ENCODE measurements at regions not wholly inside any gene's neighbourhood (a gene's known extent, or its start where the extent isn't known, plus 50 kb on each side); places are given as distances from the start of the nearest gene placed in this dataset.

- no peaks in the 10 kb centered on the region for H3K27me3 ChIP-seq (ENCODE audit: control insufficient read depth in 1 of 2, insufficient read depth in 2 of 2, low read length in 2 of 2)
- no peaks in the 10 kb centered on the region for H3K4me1 ChIP-seq (ENCODE audit: control insufficient read depth in 1 of 2, insufficient read depth in 2 of 2, low read length in 2 of 2)
- no peak overlapping the region for H3K27ac ChIP-seq (ENCODE audit: low read depth, low read length)
- no peaks in the 10 kb centered on the region for H3K36me3 ChIP-seq (ENCODE audit: control insufficient read depth in 1 of 2, insufficient read depth in 2 of 2, low read length in 2 of 2)
- no peak overlapping the region for H3K9ac ChIP-seq (ENCODE audit: low read depth in 1 of 2, low read length in 2 of 2)
- no peaks in the 10 kb centered on the region for H3K9me3 ChIP-seq (ENCODE audit: control insufficient read depth in 1 of 2, low read length in 2 of 2)
- no peak overlapping the region for H3K4me3 ChIP-seq (ENCODE audit: low read depth in 1 of 2, low read length in 2 of 2)
Measured at GRCh38 chr16:86157616-86158247, 258.8 kb downstream of the IRF8 start.

- Histone ChIP-seq H3K36me3 (ENCODE audit: control insufficient read depth in 1 of 2, insufficient read depth in 2 of 2, low read length in 2 of 2) (no peaks in the 10 kb centered on the region), H3K9ac (ENCODE audit: low read depth in 1 of 2, low read length in 2 of 2) (no peak overlapping the region), H3K9me3 (ENCODE audit: control insufficient read depth in 1 of 2, low read length in 2 of 2) (no peaks in the 10 kb centered on the region), H3K4me3 (ENCODE audit: low read depth in 1 of 2, low read length in 2 of 2) (no peak overlapping the region), H3K4me1 (ENCODE audit: control insufficient read depth in 1 of 2, insufficient read depth in 2 of 2, low read length in 2 of 2) (no peaks in the 10 kb centered on the region), H3K27me3 (ENCODE audit: control insufficient read depth in 1 of 2, insufficient read depth in 2 of 2, low read length in 2 of 2) (no peaks in the 10 kb centered on the region), H3K27ac (ENCODE audit: low read depth, low read length) (no peak overlapping the region)
Measured at GRCh38 chr16:86158688-86159360, 259.9 kb downstream of the IRF8 start.

GRCh38 chr16:86165479-86165878, 266.5 kb downstream of the IRF8 start:
- Histone ChIP-seq H3K9me3 (ENCODE audit: control insufficient read depth in 1 of 2, low read length in 2 of 2) (no peaks in the 10 kb centered on the region), H3K4me1 (ENCODE audit: control insufficient read depth in 1 of 2, insufficient read depth in 2 of 2, low read length in 2 of 2) (no peaks in the 10 kb centered on the region), H3K27me3 (ENCODE audit: control insufficient read depth in 1 of 2, insufficient read depth in 2 of 2, low read length in 2 of 2) (no peaks in the 10 kb centered on the region), H3K36me3 (ENCODE audit: control insufficient read depth in 1 of 2, insufficient read depth in 2 of 2, low read length in 2 of 2) (no peaks in the 10 kb centered on the region), H3K27ac (ENCODE audit: low read depth, low read length) (no peak overlapping the region), H3K9ac (ENCODE audit: low read depth in 1 of 2, low read length in 2 of 2) (no peak overlapping the region), H3K4me3 (ENCODE audit: low read depth in 1 of 2, low read length in 2 of 2) (no peak overlapping the region)

GRCh38 chr16:86166414-86166813, 267.5 kb downstream of the IRF8 start:
- no peak overlapping the region for H3K27ac ChIP-seq (ENCODE audit: low read depth, low read length)
- H3K9me3 ChIP-seq (ENCODE audit: control insufficient read depth in 1 of 2, low read length in 2 of 2) = no peaks in the 10 kb centered on the region
- H3K4me3 ChIP-seq (ENCODE audit: low read depth in 1 of 2, low read length in 2 of 2) = no peak overlapping the region
- H3K36me3 ChIP-seq (ENCODE audit: control insufficient read depth in 1 of 2, insufficient read depth in 2 of 2, low read length in 2 of 2) = no peaks in the 10 kb centered on the region
- no peak overlapping the region for H3K9ac ChIP-seq (ENCODE audit: low read depth in 1 of 2, low read length in 2 of 2)
- no peaks in the 10 kb centered on the region for H3K27me3 ChIP-seq (ENCODE audit: control insufficient read depth in 1 of 2, insufficient read depth in 2 of 2, low read length in 2 of 2)
- H3K4me1 ChIP-seq (ENCODE audit: control insufficient read depth in 1 of 2, insufficient read depth in 2 of 2, low read length in 2 of 2) = no peaks in the 10 kb centered on the region

- H3K4me1 ChIP-seq (ENCODE audit: control insufficient read depth in 1 of 2, insufficient read depth in 2 of 2, low read length in 2 of 2) = no peaks in the 10 kb centered on the region
- no peak overlapping the region for H3K4me3 ChIP-seq (ENCODE audit: low read depth in 1 of 2, low read length in 2 of 2)
- no peaks in the 10 kb centered on the region for H3K9me3 ChIP-seq (ENCODE audit: control insufficient read depth in 1 of 2, low read length in 2 of 2)
- H3K27ac ChIP-seq (ENCODE audit: low read depth, low read length) = no peak overlapping the region
- H3K36me3 ChIP-seq (ENCODE audit: control insufficient read depth in 1 of 2, insufficient read depth in 2 of 2, low read length in 2 of 2) = no peaks in the 10 kb centered on the region
- H3K27me3 ChIP-seq (ENCODE audit: control insufficient read depth in 1 of 2, insufficient read depth in 2 of 2, low read length in 2 of 2) = no peaks in the 10 kb centered on the region
- H3K9ac ChIP-seq (ENCODE audit: low read depth in 1 of 2, low read length in 2 of 2) = no peak overlapping the region
Measured at GRCh38 chr16:86167061-86167460, 268.1 kb downstream of the IRF8 start.

GRCh38 chr16:86170720-86171119, 271.8 kb downstream of the IRF8 start:
- Histone ChIP-seq H3K9me3 (ENCODE audit: control insufficient read depth in 1 of 2, low read length in 2 of 2) (no peaks in the 10 kb centered on the region), H3K36me3 (ENCODE audit: control insufficient read depth in 1 of 2, insufficient read depth in 2 of 2, low read length in 2 of 2) (no peaks in the 10 kb centered on the region), H3K27ac (ENCODE audit: low read depth, low read length) (no peak overlapping the region), H3K27me3 (ENCODE audit: control insufficient read depth in 1 of 2, insufficient read depth in 2 of 2, low read length in 2 of 2) (no peaks in the 10 kb centered on the region), H3K4me3 (ENCODE audit: low read depth in 1 of 2, low read length in 2 of 2) (no peak overlapping the region), H3K9ac (ENCODE audit: low read depth in 1 of 2, low read length in 2 of 2) (no peak overlapping the region), H3K4me1 (ENCODE audit: control insufficient read depth in 1 of 2, insufficient read depth in 2 of 2, low read length in 2 of 2) (no peaks in the 10 kb centered on the region)

GRCh38 chr16:86171329-86171728, 272.4 kb downstream of the IRF8 start:
- H3K36me3 ChIP-seq (ENCODE audit: control insufficient read depth in 1 of 2, insufficient read depth in 2 of 2, low read length in 2 of 2) = no peaks in the 10 kb centered on the region
- H3K4me1 ChIP-seq (ENCODE audit: control insufficient read depth in 1 of 2, insufficient read depth in 2 of 2, low read length in 2 of 2) = no peaks in the 10 kb centered on the region
- H3K4me3 ChIP-seq (ENCODE audit: low read depth in 1 of 2, low read length in 2 of 2) = no peak overlapping the region
- no peaks in the 10 kb centered on the region for H3K9me3 ChIP-seq (ENCODE audit: control insufficient read depth in 1 of 2, low read length in 2 of 2)
- H3K27me3 ChIP-seq (ENCODE audit: control insufficient read depth in 1 of 2, insufficient read depth in 2 of 2, low read length in 2 of 2) = no peaks in the 10 kb centered on the region
- no peak overlapping the region for H3K27ac ChIP-seq (ENCODE audit: low read depth, low read length)
- no peak overlapping the region for H3K9ac ChIP-seq (ENCODE audit: low read depth in 1 of 2, low read length in 2 of 2)

- H3K4me1 ChIP-seq (ENCODE audit: control insufficient read depth in 1 of 2, insufficient read depth in 2 of 2, low read length in 2 of 2) = no peaks in the 10 kb centered on the region
- no peaks in the 10 kb centered on the region for H3K36me3 ChIP-seq (ENCODE audit: control insufficient read depth in 1 of 2, insufficient read depth in 2 of 2, low read length in 2 of 2)
- H3K27ac ChIP-seq (ENCODE audit: low read depth, low read length) = no peak overlapping the region
- H3K4me3 ChIP-seq (ENCODE audit: low read depth in 1 of 2, low read length in 2 of 2) = no peak overlapping the region
- H3K9ac ChIP-seq (ENCODE audit: low read depth in 1 of 2, low read length in 2 of 2) = no peak overlapping the region
- H3K27me3 ChIP-seq (ENCODE audit: control insufficient read depth in 1 of 2, insufficient read depth in 2 of 2, low read length in 2 of 2) = no peaks in the 10 kb centered on the region
- no peaks in the 10 kb centered on the region for H3K9me3 ChIP-seq (ENCODE audit: control insufficient read depth in 1 of 2, low read length in 2 of 2)
Measured at GRCh38 chr16:86175816-86176215, 276.9 kb downstream of the IRF8 start.

- H3K9me3 ChIP-seq (ENCODE audit: control insufficient read depth in 1 of 2, low read length in 2 of 2) = no peaks in the 10 kb centered on the region
- no peaks in the 10 kb centered on the region for H3K4me1 ChIP-seq (ENCODE audit: control insufficient read depth in 1 of 2, insufficient read depth in 2 of 2, low read length in 2 of 2)
- H3K27me3 ChIP-seq (ENCODE audit: control insufficient read depth in 1 of 2, insufficient read depth in 2 of 2, low read length in 2 of 2) = no peaks in the 10 kb centered on the region
- H3K9ac ChIP-seq (ENCODE audit: low read depth in 1 of 2, low read length in 2 of 2) = no peak overlapping the region
- H3K4me3 ChIP-seq (ENCODE audit: low read depth in 1 of 2, low read length in 2 of 2) = no peak overlapping the region
- H3K36me3 ChIP-seq (ENCODE audit: control insufficient read depth in 1 of 2, insufficient read depth in 2 of 2, low read length in 2 of 2) = no peaks in the 10 kb centered on the region
- no peak overlapping the region for H3K27ac ChIP-seq (ENCODE audit: low read depth, low read length)
Measured at GRCh38 chr16:86176462-86176861, 277.5 kb downstream of the IRF8 start.

GRCh38 chr16:86180244-86180643, 281.3 kb downstream of the IRF8 start:
- H3K4me1 ChIP-seq (ENCODE audit: control insufficient read depth in 1 of 2, insufficient read depth in 2 of 2, low read length in 2 of 2) = no peaks in the 10 kb centered on the region
- no peak overlapping the region for H3K9ac ChIP-seq (ENCODE audit: low read depth in 1 of 2, low read length in 2 of 2)
- no peak overlapping the region for H3K4me3 ChIP-seq (ENCODE audit: low read depth in 1 of 2, low read length in 2 of 2)
- H3K36me3 ChIP-seq (ENCODE audit: control insufficient read depth in 1 of 2, insufficient read depth in 2 of 2, low read length in 2 of 2) = no peaks in the 10 kb centered on the region
- H3K9me3 ChIP-seq (ENCODE audit: control insufficient read depth in 1 of 2, low read length in 2 of 2) = no peaks in the 10 kb centered on the region
- no peaks in the 10 kb centered on the region for H3K27me3 ChIP-seq (ENCODE audit: control insufficient read depth in 1 of 2, insufficient read depth in 2 of 2, low read length in 2 of 2)
- H3K27ac ChIP-seq (ENCODE audit: low read depth, low read length) = no peak overlapping the region
